D721Med (cell line): ENCODE measurements at regions not wholly inside any gene's neighbourhood (a gene's known extent, or its start where the extent isn't known, plus 50 kb on each side); places are given as distances from the start of the nearest gene placed in this dataset.
A peak's percentile ranks its signal among the peaks of the same experiment; 100 is the strongest.
"Not testable (repeated sequence)": the region's sequence is repeated elsewhere in the genome, so short reads cannot be mapped to it uniquely, and the experiment has no call there.

Experiments
- DNase-seq: peaks from one replicate; pipeline ENCODE4 v3.0.0; 2011; ENCODE audit warnings: low spot score; ENCODE audit not compliant: insufficient read length
- FAIRE-seq: peaks from 2 replicates; lab custom pipeline; 2011; peaks lifted over from hg19 to GRCh38; lab: Jason Lieb, UNC
- TF ChIP-seq, protein P1 (sequence below): IDR thresholded peaks from 2 replicates; pipeline ENCODE4 v1.5.1; 2012; ENCODE audit warnings: mild to moderate bottlenecking, control low read depth; ENCODE audit not compliant: insufficient read depth; ENCODE audit errors: missing control alignments

DNA sequence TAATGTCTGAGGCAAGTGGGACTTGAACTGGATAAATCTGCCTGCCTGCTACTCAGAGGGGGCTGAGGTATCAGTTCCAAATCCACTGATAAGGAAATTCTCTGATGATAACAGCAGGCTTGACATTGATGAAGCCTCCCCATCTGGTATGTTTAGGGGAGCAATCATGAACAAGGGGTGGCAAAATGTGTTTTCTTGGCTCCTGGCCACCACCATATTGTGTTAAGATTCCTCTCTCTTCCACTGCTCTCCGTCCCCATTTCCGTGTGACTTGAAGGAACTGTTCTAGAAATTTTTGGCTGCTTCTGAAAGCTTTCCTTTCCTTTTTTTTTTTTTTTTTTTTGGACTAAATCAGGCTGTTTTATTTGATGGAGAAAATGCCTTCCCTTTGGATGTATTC, 335.3 kb upstream of the NRSN1 start:
- TF ChIP-seq, protein P1, sequence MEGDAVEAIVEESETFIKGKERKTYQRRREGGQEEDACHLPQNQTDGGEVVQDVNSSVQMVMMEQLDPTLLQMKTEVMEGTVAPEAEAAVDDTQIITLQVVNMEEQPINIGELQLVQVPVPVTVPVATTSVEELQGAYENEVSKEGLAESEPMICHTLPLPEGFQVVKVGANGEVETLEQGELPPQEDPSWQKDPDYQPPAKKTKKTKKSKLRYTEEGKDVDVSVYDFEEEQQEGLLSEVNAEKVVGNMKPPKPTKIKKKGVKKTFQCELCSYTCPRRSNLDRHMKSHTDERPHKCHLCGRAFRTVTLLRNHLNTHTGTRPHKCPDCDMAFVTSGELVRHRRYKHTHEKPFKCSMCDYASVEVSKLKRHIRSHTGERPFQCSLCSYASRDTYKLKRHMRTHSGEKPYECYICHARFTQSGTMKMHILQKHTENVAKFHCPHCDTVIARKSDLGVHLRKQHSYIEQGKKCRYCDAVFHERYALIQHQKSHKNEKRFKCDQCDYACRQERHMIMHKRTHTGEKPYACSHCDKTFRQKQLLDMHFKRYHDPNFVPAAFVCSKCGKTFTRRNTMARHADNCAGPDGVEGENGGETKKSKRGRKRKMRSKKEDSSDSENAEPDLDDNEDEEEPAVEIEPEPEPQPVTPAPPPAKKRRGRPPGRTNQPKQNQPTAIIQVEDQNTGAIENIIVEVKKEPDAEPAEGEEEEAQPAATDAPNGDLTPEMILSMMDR, result no peak
- FAIRE-seq (no peak), DNase-seq (no peak)

DNA sequence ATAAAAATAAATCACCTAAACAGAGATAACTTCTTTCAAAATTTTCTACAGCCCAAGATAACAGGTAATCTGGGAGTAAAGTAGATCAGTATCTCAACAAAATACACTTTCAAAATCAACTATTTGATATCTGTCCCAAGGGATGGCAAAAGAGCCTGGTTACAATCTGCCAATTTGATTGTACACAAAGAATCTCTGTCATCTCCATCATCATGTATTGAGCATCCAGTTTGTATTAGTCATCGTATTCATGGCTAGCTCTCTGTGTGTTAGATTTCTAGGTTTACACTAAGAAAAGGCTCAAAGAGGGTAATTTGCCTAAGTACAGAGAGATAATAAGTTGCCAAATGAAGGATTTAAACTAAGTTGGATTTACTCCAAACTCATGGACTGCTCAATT, 329.0 kb upstream of the NRSN1 start:
- FAIRE-seq, result peak; percentile 21
- no peak for DNase-seq
- TF ChIP-seq, protein P1, result no peak

- FAIRE-seq, DNase-seq: not testable (repeated sequence)
Observed at GRCh38 chr6:23804289-23804688, 321.7 kb upstream of the NRSN1 start.

- DNase-seq, FAIRE-seq: not testable (repeated sequence)
Observed at GRCh38 chr6:23821141-23821540, 304.9 kb upstream of the NRSN1 start.

- no peak for DNase-seq
- TF ChIP-seq, protein P1, result no peak
- FAIRE-seq, result no peak
Observed at GRCh38 chr6:23823421-23823820, 302.6 kb upstream of the NRSN1 start.

- TF ChIP-seq, protein P1, result no peak
- no peak for FAIRE-seq
- DNase-seq, result no peak
Observed at GRCh38 chr6:23826572-23826971, 299.4 kb upstream of the NRSN1 start.

GRCh38 chr6:23828861-23829260, 297.2 kb upstream of the NRSN1 start:
- FAIRE-seq (no peak), DNase-seq (no peak)
- TF ChIP-seq, protein P1, result no peak

- FAIRE-seq (no peak), DNase-seq (no peak)
Observed at GRCh38 chr6:23841116-23841515, 284.9 kb upstream of the NRSN1 start.

More at GRCh38 chr6:23841116-23841515, 284.9 kb upstream of the NRSN1 start:
- TF ChIP-seq, protein P1, result no peak
